GM18502 (cell line): ENCODE measurements at regions not wholly inside any gene's neighbourhood (a gene's known extent, or its start where the extent isn't known, plus 50 kb on each side); places are given as distances from the start of the nearest gene placed in this dataset.

ENCODE experiments used
- ATAC-seq: cut with Tn5 transposase; IDR thresholded peaks from one replicate; pipeline ENCODE4 v1.9.1; 2021; ENCODE audit warnings: mild to moderate bottlenecking; ENCODE audit not compliant: unreplicated experiment, poor library complexity

GRCh38 chr6:164210783-164211182 lies 796.3 kb downstream of the QKI start:
- no peak for ATAC-seq

- no peak for ATAC-seq
Measured at GRCh38 chr6:164210323-164210722, 795.8 kb downstream of the QKI start.

- ATAC-seq = no peak
Measured at GRCh38 chr6:164208371-164208770, 793.9 kb downstream of the QKI start.

GRCh38 chr6:164206807-164207423 lies 792.4 kb downstream of the QKI start:
- ATAC-seq = no peak

DNA sequence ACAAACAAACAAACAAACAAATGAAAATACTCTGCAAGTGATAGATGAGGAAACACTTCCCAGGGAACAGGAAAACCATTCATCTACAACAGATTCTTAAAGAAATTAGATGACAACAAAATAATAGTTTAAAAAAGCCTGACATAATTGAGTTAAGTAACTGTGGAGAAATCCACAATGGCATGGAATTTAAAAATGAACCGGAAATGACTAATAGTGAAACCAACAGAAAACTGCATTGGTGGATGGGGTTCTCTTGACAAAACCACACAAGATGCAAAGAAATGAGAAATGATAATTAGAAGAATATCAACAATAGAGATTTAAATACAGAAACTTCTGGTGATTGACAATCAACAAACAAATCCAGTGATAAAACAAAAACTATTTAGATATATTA lies 785.6 kb downstream of the QKI start:
- no peak for ATAC-seq

DNA sequence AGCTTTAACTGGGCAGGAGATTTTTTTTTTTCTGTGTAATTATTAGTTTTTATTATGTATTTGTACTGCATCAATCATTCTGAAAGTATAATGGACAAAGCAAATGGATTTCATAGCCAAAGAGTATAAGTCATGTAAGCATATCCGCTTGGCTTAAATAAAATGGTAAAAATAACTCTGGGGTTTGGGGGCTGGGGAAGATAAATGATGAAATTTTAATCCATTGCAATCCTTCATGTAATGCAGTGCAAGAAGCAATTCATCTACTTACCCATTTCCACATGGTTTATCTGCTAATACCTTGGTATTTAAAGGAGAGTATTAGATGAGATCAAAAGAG lies 781.4 kb downstream of the QKI start:
- no peak for ATAC-seq

- ATAC-seq = no peak
Measured at GRCh38 chr6:164195278-164195941, 780.9 kb downstream of the QKI start.

GRCh38 chr6:164188861-164189260 lies 774.3 kb downstream of the QKI start:
- ATAC-seq = no peak

GRCh38 chr6:164185471-164185871 lies 771.0 kb downstream of the QKI start:
- ATAC-seq = no peak

DNA sequence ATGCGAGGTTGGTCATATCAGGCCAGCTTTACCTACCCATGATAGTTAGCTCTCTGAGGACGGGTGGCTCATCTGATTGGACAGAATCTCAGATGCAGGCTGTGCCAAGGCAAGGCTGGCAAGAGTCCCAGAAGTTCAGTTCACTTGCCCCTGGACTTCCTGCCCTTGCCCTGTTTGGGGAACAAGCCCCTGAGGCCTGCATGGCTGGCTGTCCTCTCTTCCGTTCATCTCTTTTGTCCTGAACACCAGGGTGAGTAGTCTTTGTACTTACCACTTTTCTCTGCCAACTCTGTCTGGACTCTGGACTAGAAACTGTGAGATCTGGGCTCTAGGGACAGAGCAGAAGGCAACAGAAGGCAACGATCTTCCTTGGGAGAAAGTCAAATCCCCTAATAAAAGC lies 769.9 kb downstream of the QKI start:
- ATAC-seq = no peak

DNA sequence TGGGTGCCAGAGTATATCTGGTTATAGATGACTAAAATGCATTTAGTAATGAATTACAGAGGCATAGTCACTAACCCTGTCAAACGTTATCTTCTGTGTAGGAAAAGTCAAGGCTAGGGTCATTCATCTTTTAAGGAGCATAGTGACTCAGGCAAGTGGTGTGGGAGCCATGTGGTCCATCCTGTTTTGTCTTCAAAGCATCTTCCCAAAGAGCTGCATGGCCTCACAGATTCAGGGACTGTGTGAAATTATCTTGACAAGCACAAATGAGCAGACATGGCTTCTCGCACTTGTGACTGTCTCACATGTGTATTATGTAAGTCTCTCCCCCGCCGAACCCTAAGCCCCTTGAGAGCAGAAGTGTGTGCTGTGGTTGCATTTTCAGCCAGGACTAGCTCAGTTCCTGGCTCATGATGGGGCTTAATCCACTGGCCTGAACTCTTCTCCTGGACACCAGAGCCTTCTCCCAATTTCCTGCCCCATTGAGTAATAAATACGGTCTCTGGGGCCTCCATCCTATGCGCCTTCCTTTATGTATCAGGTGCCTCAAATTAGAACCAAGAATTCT lies 769.1 kb downstream of the QKI start:
- no peak for ATAC-seq

DNA sequence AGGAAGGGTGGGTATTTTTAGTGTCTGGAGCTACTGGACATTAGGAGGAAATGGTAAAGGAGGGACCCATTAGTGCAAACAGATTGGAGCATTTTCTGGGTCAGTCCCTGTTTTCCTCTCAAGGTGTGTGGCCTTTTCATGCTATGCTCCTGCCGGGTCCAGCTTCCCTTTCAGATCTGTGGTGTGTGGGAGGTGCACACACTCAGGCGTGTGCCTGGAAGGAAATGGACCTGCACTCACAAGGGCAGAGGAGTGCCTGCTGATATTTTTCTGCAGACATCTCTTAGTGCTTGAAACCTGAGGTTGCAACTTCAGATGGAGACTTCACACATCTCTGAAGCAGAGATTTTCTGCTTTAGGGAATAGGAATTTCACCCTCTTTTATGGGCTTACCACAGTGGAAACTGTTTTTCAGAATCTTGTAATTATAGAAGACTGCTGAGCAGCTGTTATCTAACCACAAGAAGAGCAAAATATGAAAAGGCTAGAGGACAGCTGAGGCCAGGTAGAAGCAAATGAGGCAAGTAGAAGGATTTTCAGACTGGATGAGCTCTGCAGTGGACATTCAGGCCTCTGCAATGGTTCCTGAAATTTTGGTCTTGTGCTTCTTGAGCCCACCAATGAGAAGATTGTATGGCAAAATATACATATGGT lies 764.3 kb downstream of the QKI start:
- no peak for ATAC-seq

- no peak for ATAC-seq
Measured at GRCh38 chr6:164169355-164169754, 754.8 kb downstream of the QKI start.

DNA sequence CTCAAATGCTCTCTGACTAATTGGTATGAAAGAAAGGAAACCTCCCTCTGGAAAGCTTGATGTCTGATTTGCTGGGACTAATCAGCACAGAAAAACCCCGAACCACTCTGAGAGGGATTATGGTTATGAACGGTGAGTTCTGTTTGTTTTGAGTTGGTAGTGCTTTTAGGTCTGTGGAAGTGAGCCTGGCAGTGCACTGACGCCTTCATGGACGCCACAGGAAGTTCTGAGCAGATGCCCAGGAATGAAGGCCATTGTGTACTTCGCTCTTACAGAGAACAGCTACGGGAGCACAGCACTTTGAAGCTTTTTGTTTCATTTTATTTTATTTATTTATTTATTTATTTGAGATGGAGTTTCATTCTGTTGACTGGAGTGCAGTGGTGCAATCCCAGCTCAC lies 754.1 kb downstream of the QKI start:
- ATAC-seq = no peak

- no peak for ATAC-seq
Measured at GRCh38 chr6:164167873-164168405, 753.4 kb downstream of the QKI start.

DNA sequence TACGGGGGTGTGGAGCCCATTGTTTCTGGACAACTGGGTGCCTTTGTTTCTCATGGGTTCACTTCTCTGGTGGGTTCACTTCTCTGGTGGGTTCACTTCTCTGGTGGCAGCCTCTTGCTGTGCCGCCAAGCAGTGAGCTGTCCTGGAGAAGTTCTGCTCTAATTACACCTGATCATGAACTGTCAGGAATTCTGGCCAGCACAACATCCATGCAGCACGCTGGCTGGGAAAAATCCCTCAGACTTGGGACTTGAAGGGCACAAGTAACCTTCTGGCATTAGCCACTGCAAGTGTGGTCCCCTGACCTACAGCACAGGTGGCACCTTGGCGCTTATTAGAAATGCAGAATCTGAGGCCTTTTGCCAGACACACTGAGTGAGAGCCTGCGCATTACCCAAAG lies 752.5 kb downstream of the QKI start:
- ATAC-seq = no peak

- no peak for ATAC-seq
Measured at GRCh38 chr6:164166515-164166914, 752.0 kb downstream of the QKI start.

DNA sequence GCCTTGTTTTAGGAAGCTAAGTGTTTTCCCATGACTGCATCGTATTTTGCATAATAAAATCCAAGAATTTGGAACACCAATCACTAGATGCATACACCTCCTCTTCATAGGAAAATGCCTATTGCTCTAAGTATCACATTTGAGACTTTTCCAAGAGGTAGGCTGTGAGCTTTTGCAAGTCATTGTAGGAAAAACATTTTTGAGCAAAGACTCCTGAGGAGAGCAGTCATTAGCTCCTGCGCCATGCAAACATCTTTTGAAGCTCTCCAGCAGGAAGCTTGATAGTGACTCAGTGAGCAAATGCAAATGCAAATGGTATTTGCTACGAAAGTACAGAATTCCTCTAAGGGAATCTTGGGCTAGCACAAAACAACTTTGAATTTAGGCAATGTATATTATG lies 750.4 kb downstream of the QKI start:
- no peak for ATAC-seq

- ATAC-seq = no peak
Measured at GRCh38 chr6:164163239-164163638, 748.7 kb downstream of the QKI start.

GRCh38 chr6:164159061-164159460 lies 744.5 kb downstream of the QKI start:
- no peak for ATAC-seq

GRCh38 chr6:164154588-164154987 lies 740.1 kb downstream of the QKI start:
- no peak for ATAC-seq
